HCT116 (cell line): ENCODE measurements at regions not wholly inside any gene's neighbourhood (a gene's known extent, or its start where the extent isn't known, plus 50 kb on each side); places are given as distances from the start of the nearest gene placed in this dataset.

Experiments
- ATAC-seq: fragments of 200-7000 bp; cut with Tn5 transposase; 2 replicates; pipeline ENCODE4 v1.9.1; 2020; ENCODE audit warnings: mild to moderate bottlenecking, moderate library complexity
- BruUV-seq: library from RNA; stranded (reverse); fragments of 400-500 nt; replicated peaks from 2 replicates; lab custom pipeline; 2021; lab: Mats Ljungman, UMichigan
- CTCF ChIA-PET: fragments of 300-600 bp; sonication (Branson Sonifier 250); formaldehyde crosslinking; loops from one replicate; lab custom pipeline; 2021; ENCODE audit warnings: antibody characterized with exemption; lab: Charles Lee
- POLR2A ChIA-PET: fragments of 300-600, 350-600 bp; sonication (Branson Sonifier 250); formaldehyde crosslinking; loops from one replicate; lab custom pipeline; 2021; ENCODE audit warnings: antibody characterized with exemption; lab: Charles Lee
- RAD21 ChIA-PET, 2 experiments: fragments of 300-600 bp; sonication (Branson Sonifier 250); formaldehyde crosslinking; loops; one replicate each; lab custom pipeline; 2023; ENCODE audit warnings: low total read pairs in 2 of 2; ENCODE audit not compliant: uncharacterized antibody in 2 of 2, unreplicated experiment in 2 of 2, low non-redundant PET in 1 of 2; lab: Charles Lee
- DNase-seq: peaks from one replicate; pipeline ENCODE4 v3.0.0-alpha.2; 2010; ENCODE audit warnings: low read depth, low spot score
- H2AFZ ChIP-seq: fragments of 200-600 bp; shearing (Covaris generic), sonication (generic); 2 replicates; pipeline ENCODE4 v1.6.1; 2017; ENCODE audit warnings: low read depth, mixed run types, mixed read lengths, antibody characterized with exemption, low read length; ENCODE audit not compliant: poor library complexity, severe bottlenecking
- H3K27ac ChIP-seq: 2 replicates; pipeline ENCODE4 v1.5.1; 2012; ENCODE audit warnings: low read depth, low read length
- H3K27me3 ChIP-seq: fragments of 200-600 bp; sonication (generic); 2 replicates; pipeline ENCODE4 v1.6.1; 2016; ENCODE audit warnings: mixed run types, low read length, mixed read lengths; ENCODE audit not compliant: insufficient read depth
- H3K36me3 ChIP-seq, 2 experiments: fragments of 200-500 bp in 1 of 2; fragments of 200-600 bp in 1 of 2; sonication (Bioruptor generic) in 1 of 2; sonication (generic) in 1 of 2; 2 replicates each; pipeline versions ENCODE4 v1.5.1 to v1.6.1; 2014 to 2016; ENCODE audit warnings: low read length in 2 of 2, inconsistent platforms in 1 of 2, mixed read lengths in 1 of 2, mixed run types in 1 of 2; ENCODE audit not compliant: insufficient read depth in 2 of 2, control insufficient read depth in 1 of 2
- H3K4me1 ChIP-seq, 2 experiments: fragments of 200-600 bp in 1 of 2; sonication (generic) in 1 of 2; 2 replicates each; pipeline versions ENCODE4 v1.5.1 to v1.6.1; 2012 to 2017; ENCODE audit warnings: low read length in 2 of 2, inconsistent platforms in 1 of 2, mild to moderate bottlenecking in 1 of 2, mixed read lengths in 1 of 2, mixed run types in 1 of 2, moderate library complexity in 1 of 2; ENCODE audit not compliant: insufficient read depth in 2 of 2, control insufficient read depth in 1 of 2
- H3K4me2 ChIP-seq: fragments of 200-600 bp; sonication (generic); 2 replicates; pipeline ENCODE4 v1.6.1; 2017; ENCODE audit warnings: mixed run types, low read length, mixed read lengths
- H3K4me3 ChIP-seq, 2 experiments: fragments of 200-600 bp in 1 of 2; sonication (generic) in 1 of 2; replicated peaks in 1 of 2; 2 replicates each; pipeline ENCODE4 v1.5.1; 2011 to 2016; ENCODE audit warnings: low read length in 2 of 2, control low read depth in 1 of 2, low read depth in 1 of 2, mild to moderate bottlenecking in 1 of 2, mixed read lengths in 1 of 2, mixed run types in 1 of 2
- H3K79me2 ChIP-seq: fragments of 200-600 bp; sonication (generic); 2 replicates; pipeline ENCODE4 v1.6.1; 2017; ENCODE audit warnings: mild to moderate bottlenecking, mixed run types, low read length, moderate library complexity, mixed read lengths; ENCODE audit not compliant: insufficient read depth
- H3K9ac ChIP-seq: fragments of 200-600 bp; sonication (generic); 2 replicates; pipeline ENCODE4 v1.6.1; 2016; ENCODE audit warnings: low read length, mixed read lengths
- H3K9me2 ChIP-seq: fragments of 200-600 bp; sonication (generic), shearing (Covaris generic); 2 replicates; pipeline ENCODE4 v1.6.1; 2017; ENCODE audit warnings: mixed run types, mild to moderate bottlenecking, moderate library complexity; ENCODE audit not compliant: insufficient read depth
- H3K9me3 ChIP-seq, 2 experiments: fragments of 200-500 bp in 1 of 2; fragments of 200-600 bp in 1 of 2; sonication (Bioruptor generic) in 1 of 2; sonication (generic) in 1 of 2; 2 replicates each; pipeline ENCODE4 v1.6.1; 2014 to 2017; ENCODE audit warnings: low read length in 2 of 2, mixed read lengths in 2 of 2, inconsistent platforms in 1 of 2, low read depth in 1 of 2, mild to moderate bottlenecking in 1 of 2, mixed run types in 1 of 2, moderate library complexity in 1 of 2; ENCODE audit not compliant: control insufficient read depth in 1 of 2, insufficient read depth in 1 of 2
- H4K20me1 ChIP-seq: fragments of 200-600 bp; sonication (generic), shearing (Covaris generic); 2 replicates; pipeline ENCODE4 v1.6.1; 2017; ENCODE audit warnings: mixed run types, mild to moderate bottlenecking, moderate library complexity; ENCODE audit not compliant: insufficient read depth
- CTCF ChIP-seq, 3 experiments: fragments of 200-600 bp in 1 of 3; sonication (generic) in 1 of 3; IDR thresholded peaks in 2 of 3; conservative IDR thresholded peaks in 1 of 3; 2 replicates each; pipeline ENCODE4 v1.5.1; 2012 to 2017; ENCODE audit warnings: low read depth in 2 of 3, low read length in 2 of 3, antibody characterized with exemption in 1 of 3, borderline replicate concordance in 1 of 3, control low read depth in 1 of 3, mild to moderate bottlenecking in 1 of 3, mixed read lengths in 1 of 3, mixed run types in 1 of 3, moderate library complexity in 1 of 3; ENCODE audit not compliant: insufficient read depth in 1 of 3
- POLR2A ChIP-seq: IDR thresholded peaks from 2 replicates; pipeline ENCODE4 v1.7.0; 2011; ENCODE audit warnings: borderline replicate concordance; ENCODE audit not compliant: insufficient read depth, insufficient read length; ENCODE audit errors: extremely low read depth
- POLR2AphosphoS5 ChIP-seq: IDR thresholded peaks from 2 replicates; pipeline ENCODE4 v1.6.1; 2011; ENCODE audit warnings: mild to moderate bottlenecking, low read depth, low read length, moderate library complexity
- SRF ChIP-seq: IDR thresholded peaks from 2 replicates; pipeline ENCODE4 v1.6.1; 2012; ENCODE audit warnings: low read depth
- YY1 ChIP-seq: IDR thresholded peaks from 2 replicates; pipeline ENCODE4 v1.6.1; 2011; ENCODE audit warnings: low read length, low read depth, moderate library complexity, mild to moderate bottlenecking; ENCODE audit not compliant: insufficient replicate concordance; ENCODE audit errors: extremely low read depth
- ZFX ChIP-seq: fragments of 450-650 bp; IDR thresholded peaks from 2 replicates; pipeline ENCODE4 v1.6.1; 2017
- ZNF274 ChIP-seq: fragments of 200-500 bp; sonication (Bioruptor generic); IDR thresholded peaks from 2 replicates; pipeline ENCODE4 v1.6.1; 2014; ENCODE audit warnings: mild to moderate bottlenecking, low read depth, low read length, inconsistent platforms
- intact Hi-C: fragments of 100-400 bp; cut with micrococcal nuclease; formaldehyde crosslinking; loops from 2 replicates; pipeline ENCODE4 v1.10.0; 2022

- CTCF ChIA-PET: no interaction called here
Measured at GRCh38 chr6:86683132-86683908, 254.0 kb upstream of the HTR1E start.

More at GRCh38 chr6:86683132-86683908, 254.0 kb upstream of the HTR1E start:
- POLR2A ChIA-PET: no interaction called here
- no peak overlapping the region for H2AFZ ChIP-seq
- intact Hi-C loops: no loop called here
- DNase-seq (no peak), ATAC-seq (no peak)
- no peaks in the 10 kb centered on the region for H3K36me3 ChIP-seq
- no peak overlapping the region for H3K4me3 ChIP-seq
- H3K79me2 ChIP-seq: no peaks in the 10 kb centered on the region
- H3K9me2 ChIP-seq: no peaks in the 10 kb centered on the region
- no peaks in the 10 kb centered on the region for H4K20me1 ChIP-seq
- no peak for TF ChIP-seq ZFX
- TF ChIP-seq POLR2A: no peak
- no peak for TF ChIP-seq CTCF (IDR thresholded peaks at IDR 0.05 in 2 of 3, conservative IDR thresholded peaks at IDR 0.05 in 1 of 3; ENCODE audit: borderline replicate concordance in 1 of 3, insufficient read depth in 1 of 3, low read depth in 2 of 3, low read length in 2 of 3)
- TF ChIP-seq ZNF274: no peak
- TF ChIP-seq POLR2AphosphoS5: no peak
- TF ChIP-seq SRF: no peak
- TF ChIP-seq YY1: no peak
- H3K9ac ChIP-seq: no peak overlapping the region
- no TSS peak for BruUV-seq
- no peaks in the 10 kb centered on the region for H3K4me1 ChIP-seq
- no peak overlapping the region for H3K27ac ChIP-seq
- no peaks in the 10 kb centered on the region for H3K27me3 ChIP-seq
- H3K9me3 ChIP-seq: no peaks in the 10 kb centered on the region; a peak in 1 of 4 replicates
- RAD21 ChIA-PET: no interaction called here
- no peak overlapping the region for H3K4me2 ChIP-seq
